ENCODE measurements at regions not wholly inside any gene's neighbourhood (a gene's known extent, or its start where the extent isn't known, plus 50 kb on each side); places are given as distances from the start of the nearest gene placed in this dataset.

DNA sequence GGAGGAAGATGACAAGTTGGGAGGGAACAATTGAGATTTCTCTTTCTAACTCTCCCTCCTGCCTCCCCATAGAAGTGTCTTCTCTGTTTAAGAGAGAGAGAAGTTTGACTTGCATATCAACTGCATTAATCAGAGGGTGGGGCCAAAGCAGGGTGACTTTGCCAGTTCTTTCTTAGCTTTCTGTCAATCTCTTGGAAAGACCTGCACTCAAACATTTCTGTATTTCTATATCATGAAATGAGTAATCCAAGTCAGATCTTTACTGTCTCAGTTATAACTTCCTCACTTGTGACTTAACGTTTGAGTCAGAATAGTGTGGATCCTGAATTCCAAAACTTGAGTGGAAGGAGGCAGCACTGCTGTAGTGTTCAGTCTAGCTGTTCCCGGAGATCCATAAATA, 180.8 kb upstream of the KCNK2 start:
- no peak for TF ChIP-seq FOXA1 (IDR thresholded peaks at IDR 0.05)
- TF ChIP-seq, protein P1, sequence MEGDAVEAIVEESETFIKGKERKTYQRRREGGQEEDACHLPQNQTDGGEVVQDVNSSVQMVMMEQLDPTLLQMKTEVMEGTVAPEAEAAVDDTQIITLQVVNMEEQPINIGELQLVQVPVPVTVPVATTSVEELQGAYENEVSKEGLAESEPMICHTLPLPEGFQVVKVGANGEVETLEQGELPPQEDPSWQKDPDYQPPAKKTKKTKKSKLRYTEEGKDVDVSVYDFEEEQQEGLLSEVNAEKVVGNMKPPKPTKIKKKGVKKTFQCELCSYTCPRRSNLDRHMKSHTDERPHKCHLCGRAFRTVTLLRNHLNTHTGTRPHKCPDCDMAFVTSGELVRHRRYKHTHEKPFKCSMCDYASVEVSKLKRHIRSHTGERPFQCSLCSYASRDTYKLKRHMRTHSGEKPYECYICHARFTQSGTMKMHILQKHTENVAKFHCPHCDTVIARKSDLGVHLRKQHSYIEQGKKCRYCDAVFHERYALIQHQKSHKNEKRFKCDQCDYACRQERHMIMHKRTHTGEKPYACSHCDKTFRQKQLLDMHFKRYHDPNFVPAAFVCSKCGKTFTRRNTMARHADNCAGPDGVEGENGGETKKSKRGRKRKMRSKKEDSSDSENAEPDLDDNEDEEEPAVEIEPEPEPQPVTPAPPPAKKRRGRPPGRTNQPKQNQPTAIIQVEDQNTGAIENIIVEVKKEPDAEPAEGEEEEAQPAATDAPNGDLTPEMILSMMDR (IDR thresholded peaks at IDR 0.05; ENCODE audit: low read depth, low read length, missing input control) = no peak
- TF ChIP-seq HNF4A (conservative IDR thresholded peaks at IDR 0.05) = no peak
- no peak for TF ChIP-seq FOXA2 (IDR thresholded peaks at IDR 0.05)
- TF ChIP-seq, protein P2, sequence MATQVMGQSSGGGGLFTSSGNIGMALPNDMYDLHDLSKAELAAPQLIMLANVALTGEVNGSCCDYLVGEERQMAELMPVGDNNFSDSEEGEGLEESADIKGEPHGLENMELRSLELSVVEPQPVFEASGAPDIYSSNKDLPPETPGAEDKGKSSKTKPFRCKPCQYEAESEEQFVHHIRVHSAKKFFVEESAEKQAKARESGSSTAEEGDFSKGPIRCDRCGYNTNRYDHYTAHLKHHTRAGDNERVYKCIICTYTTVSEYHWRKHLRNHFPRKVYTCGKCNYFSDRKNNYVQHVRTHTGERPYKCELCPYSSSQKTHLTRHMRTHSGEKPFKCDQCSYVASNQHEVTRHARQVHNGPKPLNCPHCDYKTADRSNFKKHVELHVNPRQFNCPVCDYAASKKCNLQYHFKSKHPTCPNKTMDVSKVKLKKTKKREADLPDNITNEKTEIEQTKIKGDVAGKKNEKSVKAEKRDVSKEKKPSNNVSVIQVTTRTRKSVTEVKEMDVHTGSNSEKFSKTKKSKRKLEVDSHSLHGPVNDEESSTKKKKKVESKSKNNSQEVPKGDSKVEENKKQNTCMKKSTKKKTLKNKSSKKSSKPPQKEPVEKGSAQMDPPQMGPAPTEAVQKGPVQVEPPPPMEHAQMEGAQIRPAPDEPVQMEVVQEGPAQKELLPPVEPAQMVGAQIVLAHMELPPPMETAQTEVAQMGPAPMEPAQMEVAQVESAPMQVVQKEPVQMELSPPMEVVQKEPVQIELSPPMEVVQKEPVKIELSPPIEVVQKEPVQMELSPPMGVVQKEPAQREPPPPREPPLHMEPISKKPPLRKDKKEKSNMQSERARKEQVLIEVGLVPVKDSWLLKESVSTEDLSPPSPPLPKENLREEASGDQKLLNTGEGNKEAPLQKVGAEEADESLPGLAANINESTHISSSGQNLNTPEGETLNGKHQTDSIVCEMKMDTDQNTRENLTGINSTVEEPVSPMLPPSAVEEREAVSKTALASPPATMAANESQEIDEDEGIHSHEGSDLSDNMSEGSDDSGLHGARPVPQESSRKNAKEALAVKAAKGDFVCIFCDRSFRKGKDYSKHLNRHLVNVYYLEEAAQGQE (IDR thresholded peaks at IDR 0.05) = no peak
- TF ChIP-seq ZBTB33 (IDR thresholded peaks at IDR 0.05) = no peak
- TF ChIP-seq MAX (IDR thresholded peaks at IDR 0.05) = no peak
- no peak for TF ChIP-seq RAD21 (IDR thresholded peaks at IDR 0.05)
- no peak for TF ChIP-seq JUND (IDR thresholded peaks at IDR 0.05)
- no peak for TF ChIP-seq SP1 (IDR thresholded peaks at IDR 0.05)
- TF ChIP-seq YY1 (IDR thresholded peaks at IDR 0.05) = no peak
- no peak for TF ChIP-seq TAF1 (conservative IDR thresholded peaks at IDR 0.05)
- H3K36me3 ChIP-seq (ENCODE audit: control insufficient read depth in 4 of 4, insufficient read depth in 3 of 4, low read depth in 1 of 4, low read length in 3 of 4) = no peaks in the 10 kb centered on the region
- WGBS = 68% methylated on average over 2 of the region's 2 CpGs
- no peak for DNase-seq (ENCODE audit: low spot score)
- no peaks in the 10 kb centered on the region for H3K27me3 ChIP-seq (ENCODE audit: control insufficient read depth in 4 of 4, insufficient read depth in 4 of 4, low read length in 3 of 4)
- H3K4me3 ChIP-seq (ENCODE audit: low read depth in 1 of 3, low read length in 3 of 3) = no peak overlapping the region
- H3K9me3 ChIP-seq (ENCODE audit: control insufficient read depth in 4 of 4, low read length in 3 of 4) = peaks cover 0 to 3% (median 0%) of the 10 kb centered on the region in 4 donors
- no peak overlapping the region for H3K9ac ChIP-seq (ENCODE audit: low read depth in 1 of 2, low read length in 2 of 2)
- H3K4me1 ChIP-seq (ENCODE audit: control insufficient read depth in 4 of 4, insufficient read depth in 4 of 4, low read length in 3 of 4) = no peaks in the 10 kb centered on the region
- H3K27ac ChIP-seq (ENCODE audit: low read depth in 1 of 2, low read length in 2 of 2) = no peak overlapping the region

DNA sequence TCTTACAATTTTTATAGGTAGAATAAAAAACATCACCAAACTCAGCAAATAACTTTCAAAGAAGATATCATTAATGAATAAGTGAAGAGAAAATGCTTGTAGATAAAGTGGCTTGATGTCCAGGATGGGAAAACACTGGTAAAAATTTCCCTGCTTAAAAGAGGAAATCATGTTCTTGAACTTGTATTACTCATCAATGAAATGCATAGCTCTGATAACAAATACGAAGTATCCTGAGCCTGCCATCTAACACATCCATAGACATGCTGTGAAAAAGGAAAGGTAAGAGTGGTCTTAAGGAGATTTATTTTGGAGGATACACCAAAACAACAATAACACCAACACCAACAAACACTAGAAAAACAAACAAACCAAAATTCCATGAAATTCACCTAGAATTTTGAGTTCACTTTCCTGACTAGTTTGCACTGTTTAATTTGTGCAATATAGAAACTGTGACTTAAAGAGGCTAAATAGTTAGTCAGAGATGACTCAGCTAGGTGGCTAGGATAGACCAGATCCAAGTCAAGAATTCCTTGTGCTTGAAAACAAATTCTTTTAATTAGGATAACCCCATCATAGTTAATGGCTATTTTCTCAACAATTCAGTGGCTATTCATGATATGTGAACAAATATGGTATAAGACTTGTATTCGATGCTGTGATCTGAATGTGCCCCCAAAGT, 179.8 kb upstream of the KCNK2 start:
- Histone ChIP-seq H3K4me1 (ENCODE audit: control insufficient read depth in 4 of 4, insufficient read depth in 4 of 4, low read length in 3 of 4) (no peaks in the 10 kb centered on the region), H3K27me3 (ENCODE audit: control insufficient read depth in 4 of 4, insufficient read depth in 4 of 4, low read length in 3 of 4) (no peaks in the 10 kb centered on the region), H3K9ac (ENCODE audit: low read depth in 1 of 2, low read length in 2 of 2) (no peak overlapping the region), H3K27ac (ENCODE audit: low read depth in 1 of 2, low read length in 2 of 2) (no peak overlapping the region), H3K4me3 (ENCODE audit: low read depth in 1 of 3, low read length in 3 of 3) (no peak overlapping the region), H3K36me3 (ENCODE audit: control insufficient read depth in 4 of 4, insufficient read depth in 3 of 4, low read depth in 1 of 4, low read length in 3 of 4) (no peaks in the 10 kb centered on the region), H3K9me3 (ENCODE audit: control insufficient read depth in 4 of 4, low read length in 3 of 4) (peaks cover 0 to 3% (median 0%) of the 10 kb centered on the region in 4 donors)
- WGBS = 69% methylated on average over 2 of the region's 2 CpGs
- DNase-seq (ENCODE audit: low spot score) = no peak
- no peak for TF ChIP-seq GABPA (IDR thresholded peaks at IDR 0.05 in 1 of 2, conservative IDR thresholded peaks at IDR 0.05 in 1 of 2)
- TF ChIP-seq, protein P3, sequence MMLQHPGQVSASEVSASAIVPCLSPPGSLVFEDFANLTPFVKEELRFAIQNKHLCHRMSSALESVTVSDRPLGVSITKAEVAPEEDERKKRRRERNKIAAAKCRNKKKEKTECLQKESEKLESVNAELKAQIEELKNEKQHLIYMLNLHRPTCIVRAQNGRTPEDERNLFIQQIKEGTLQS (IDR thresholded peaks at IDR 0.05) = no peak
- no peak for TF ChIP-seq JUND (IDR thresholded peaks at IDR 0.05)
- TF ChIP-seq ZBTB33 (IDR thresholded peaks at IDR 0.05) = no peak

All from liver (tissue), 8 donors.